ENCODE measurements at regions not wholly inside any gene's neighbourhood (a gene's known extent, or its start where the extent isn't known, plus 50 kb on each side); places are given as distances from the start of the nearest gene placed in this dataset.

DNA sequence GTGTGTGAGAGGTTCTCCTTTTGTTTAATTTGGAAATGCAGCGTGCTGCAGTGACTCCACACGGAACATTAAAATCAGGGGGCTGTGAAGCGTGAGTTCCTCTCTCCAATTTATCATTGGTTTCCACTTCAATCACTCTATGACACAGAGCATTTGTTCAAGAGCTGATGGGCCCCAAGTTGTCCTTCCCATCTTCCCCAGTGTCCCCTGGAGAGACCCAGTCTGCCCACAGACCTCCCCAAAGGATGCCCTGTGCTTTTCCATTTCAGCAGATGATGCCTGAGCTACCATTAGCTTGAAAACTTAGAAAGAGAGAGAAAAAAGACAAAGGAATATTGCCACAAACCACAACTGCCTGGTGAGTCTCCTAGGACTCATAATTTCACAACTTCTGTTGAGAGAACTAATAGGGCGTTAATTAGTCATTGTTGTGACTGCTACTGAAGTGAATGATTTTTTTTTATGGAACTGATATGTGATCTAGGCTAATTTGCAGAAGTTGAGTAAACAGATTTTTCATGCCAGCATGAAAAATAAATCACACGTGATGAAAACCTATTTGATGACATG, 772.7 kb downstream of the SEMA5A start:
- WGBS, 2 donors = 88 to 93% methylated on average over 5 of the region's 5 CpGs
- Histone ChIP-seq H3K4me3 (no peak overlapping the region), H3K27ac (no peak overlapping the region), H3K36me3 (ENCODE audit: low read depth, missing control alignments) (no peaks in the 10 kb centered on the region), H3K27me3 (no peaks in the 10 kb centered on the region), H3K4me1 (no peaks in the 10 kb centered on the region), H3K9me3 (no peaks in the 10 kb centered on the region)
- TF ChIP-seq, protein P1, sequence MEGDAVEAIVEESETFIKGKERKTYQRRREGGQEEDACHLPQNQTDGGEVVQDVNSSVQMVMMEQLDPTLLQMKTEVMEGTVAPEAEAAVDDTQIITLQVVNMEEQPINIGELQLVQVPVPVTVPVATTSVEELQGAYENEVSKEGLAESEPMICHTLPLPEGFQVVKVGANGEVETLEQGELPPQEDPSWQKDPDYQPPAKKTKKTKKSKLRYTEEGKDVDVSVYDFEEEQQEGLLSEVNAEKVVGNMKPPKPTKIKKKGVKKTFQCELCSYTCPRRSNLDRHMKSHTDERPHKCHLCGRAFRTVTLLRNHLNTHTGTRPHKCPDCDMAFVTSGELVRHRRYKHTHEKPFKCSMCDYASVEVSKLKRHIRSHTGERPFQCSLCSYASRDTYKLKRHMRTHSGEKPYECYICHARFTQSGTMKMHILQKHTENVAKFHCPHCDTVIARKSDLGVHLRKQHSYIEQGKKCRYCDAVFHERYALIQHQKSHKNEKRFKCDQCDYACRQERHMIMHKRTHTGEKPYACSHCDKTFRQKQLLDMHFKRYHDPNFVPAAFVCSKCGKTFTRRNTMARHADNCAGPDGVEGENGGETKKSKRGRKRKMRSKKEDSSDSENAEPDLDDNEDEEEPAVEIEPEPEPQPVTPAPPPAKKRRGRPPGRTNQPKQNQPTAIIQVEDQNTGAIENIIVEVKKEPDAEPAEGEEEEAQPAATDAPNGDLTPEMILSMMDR (IDR thresholded peaks at IDR 0.05) = no peak
- no peak for TF ChIP-seq POLR2A (IDR thresholded peaks at IDR 0.05)
- DNase-seq = no peak
- intact Hi-C loops (cut with DNase I; ENCODE audit: low total_unique reads) = no loop called here

DNA sequence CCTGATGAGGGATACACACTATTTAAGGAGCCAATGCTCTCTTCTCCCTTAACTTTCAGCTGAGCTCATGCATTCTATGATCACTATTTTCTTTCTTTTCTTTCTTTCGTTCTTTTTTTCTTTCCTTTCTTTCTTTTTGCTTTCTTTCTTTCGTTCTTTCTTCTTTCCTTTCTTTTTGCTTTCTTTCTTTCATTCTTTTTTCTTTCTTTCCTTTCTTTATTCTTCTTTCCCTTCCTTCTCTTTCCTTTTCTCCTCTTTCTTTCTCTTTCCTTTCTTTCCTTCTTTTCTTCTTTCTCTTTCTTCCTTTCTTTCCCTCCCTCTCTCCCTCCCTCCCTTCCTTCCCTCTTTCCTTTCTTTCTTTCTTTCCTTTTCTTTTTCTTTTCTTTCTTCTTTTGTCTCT, 761.2 kb downstream of the SEMA5A start:
- intact Hi-C loops (cut with DNase I; ENCODE audit: low total_unique reads) = no loop called here

DNA sequence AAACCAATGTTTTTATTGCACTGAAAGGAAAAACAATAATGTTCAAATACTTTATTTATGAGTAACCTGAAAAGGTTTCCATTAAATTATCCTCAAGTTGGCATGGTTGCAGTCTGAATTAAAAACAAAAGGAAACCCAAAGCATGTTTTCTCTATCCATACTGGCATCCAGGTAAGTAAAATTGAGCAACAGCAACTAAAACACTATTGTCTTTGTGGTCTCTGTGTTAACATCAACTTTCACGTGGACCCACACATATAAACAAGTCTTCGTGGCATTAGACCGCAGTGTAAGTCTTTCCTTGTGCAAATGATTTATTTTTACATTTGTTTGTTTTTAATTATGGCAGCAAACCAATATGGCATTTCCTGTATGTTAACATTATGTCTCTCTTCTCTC, 757.6 kb downstream of the SEMA5A start:
- TF ChIP-seq POLR2A (IDR thresholded peaks at IDR 0.05) = no peak
- TF ChIP-seq, protein P1 (IDR thresholded peaks at IDR 0.05) = no peak
- intact Hi-C loops (cut with DNase I; ENCODE audit: low total_unique reads) = no loop called here
- Histone ChIP-seq H3K27me3 (no peaks in the 10 kb centered on the region), H3K36me3 (ENCODE audit: low read depth, missing control alignments) (no peaks in the 10 kb centered on the region), H3K4me3 (no peak overlapping the region), H3K27ac (no peak overlapping the region), H3K9me3 (no peaks in the 10 kb centered on the region), H3K4me1 (no peaks in the 10 kb centered on the region)
- WGBS, 2 donors = 83 to 84% methylated on average over 3 of the region's 3 CpGs
- no peak for DNase-seq

More for the DNA sequence above, 761.2 kb downstream of the SEMA5A start:
- Histone ChIP-seq H3K27ac (no peak overlapping the region), H3K4me3 (no peak overlapping the region), H3K27me3 (no peaks in the 10 kb centered on the region), H3K9me3 (no peaks in the 10 kb centered on the region), H3K4me1 (no peaks in the 10 kb centered on the region), H3K36me3 (ENCODE audit: low read depth, missing control alignments) (no peaks in the 10 kb centered on the region)
- no peak for DNase-seq
- TF ChIP-seq, protein P1 (IDR thresholded peaks at IDR 0.05) = no peak
- no peak for TF ChIP-seq POLR2A (IDR thresholded peaks at IDR 0.05)
- 92 to 96% methylated on average over 2 of the region's 2 CpGs for WGBS, 2 donors

DNA sequence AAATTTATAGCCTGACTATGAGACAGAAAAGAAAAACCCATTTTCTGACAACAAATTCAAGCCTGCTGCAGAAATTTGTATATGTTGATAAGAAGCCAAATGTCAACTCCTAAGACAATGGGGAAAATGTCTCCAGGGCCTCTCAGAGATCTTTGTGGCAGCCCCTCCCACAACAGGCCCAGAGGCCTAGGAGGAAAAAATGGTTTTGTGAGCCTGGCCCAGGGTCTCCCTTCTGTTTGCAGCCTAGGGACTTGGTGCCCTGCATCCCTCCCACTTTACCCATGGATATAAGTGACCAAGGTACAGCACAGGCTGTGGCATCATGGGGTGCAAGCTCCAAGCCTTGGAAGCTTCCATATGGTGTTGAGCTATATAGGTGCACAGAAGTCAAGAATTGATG, 740.2 kb downstream of the SEMA5A start:
- Histone ChIP-seq H3K4me3 (no peak overlapping the region), H3K4me1 (no peaks in the 10 kb centered on the region), H3K27me3 (no peaks in the 10 kb centered on the region), H3K36me3 (ENCODE audit: low read depth, missing control alignments) (no peaks in the 10 kb centered on the region), H3K9me3 (no peaks in the 10 kb centered on the region), H3K27ac (no peak overlapping the region)
- TF ChIP-seq, protein P1 (IDR thresholded peaks at IDR 0.05) = no peak
- no peak for TF ChIP-seq POLR2A (IDR thresholded peaks at IDR 0.05)
- no peak for DNase-seq
- intact Hi-C loops (cut with DNase I; ENCODE audit: low total_unique reads) = no loop called here

DNA sequence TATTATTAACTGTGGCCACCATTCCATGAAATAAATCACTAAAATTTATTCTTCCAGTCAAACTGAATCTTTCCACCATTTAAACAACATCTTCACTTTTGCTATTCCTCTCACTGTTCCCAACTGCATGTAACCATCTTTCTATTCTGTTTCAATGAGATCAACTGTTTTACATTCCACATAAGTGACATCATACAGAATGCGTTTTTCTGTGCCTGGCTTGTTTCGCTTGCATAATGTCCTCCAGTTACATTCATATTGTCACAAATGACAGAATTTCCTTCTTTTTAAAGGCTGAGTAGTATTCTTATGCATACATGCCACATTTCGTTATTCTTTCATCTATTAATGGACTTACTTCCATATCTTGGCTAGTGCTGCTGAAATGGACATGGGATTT, 738.2 kb downstream of the SEMA5A start:
- Histone ChIP-seq H3K9me3 (no peaks in the 10 kb centered on the region), H3K4me1 (no peaks in the 10 kb centered on the region), H3K36me3 (ENCODE audit: low read depth, missing control alignments) (no peaks in the 10 kb centered on the region), H3K27me3 (no peaks in the 10 kb centered on the region), H3K27ac (no peak overlapping the region), H3K4me3 (no peak overlapping the region)
- WGBS, 2 donors = 55 to 58% methylated on average over 3 of the region's 3 CpGs
- intact Hi-C loops (cut with DNase I; ENCODE audit: low total_unique reads) = no loop called here
- TF ChIP-seq, protein P1 (IDR thresholded peaks at IDR 0.05) = no peak
- no peak for TF ChIP-seq POLR2A (IDR thresholded peaks at IDR 0.05)
- no peak for DNase-seq
